HG02610 (cell line): ENCODE measurements at regions not wholly inside any gene's neighbourhood (a gene's known extent, or its start where the extent isn't known, plus 50 kb on each side); places are given as distances from the start of the nearest gene placed in this dataset.
"Not testable (repeated sequence)": the region's sequence is repeated elsewhere in the genome, so short reads cannot be mapped to it uniquely, and the experiment has no call there.

Source experiments
- ATAC-seq: cut with Tn5 transposase; IDR thresholded peaks from one replicate; pipeline ENCODE4 v1.9.1; 2021; ENCODE audit warnings: mild to moderate bottlenecking, moderate library complexity; ENCODE audit not compliant: unreplicated experiment

DNA sequence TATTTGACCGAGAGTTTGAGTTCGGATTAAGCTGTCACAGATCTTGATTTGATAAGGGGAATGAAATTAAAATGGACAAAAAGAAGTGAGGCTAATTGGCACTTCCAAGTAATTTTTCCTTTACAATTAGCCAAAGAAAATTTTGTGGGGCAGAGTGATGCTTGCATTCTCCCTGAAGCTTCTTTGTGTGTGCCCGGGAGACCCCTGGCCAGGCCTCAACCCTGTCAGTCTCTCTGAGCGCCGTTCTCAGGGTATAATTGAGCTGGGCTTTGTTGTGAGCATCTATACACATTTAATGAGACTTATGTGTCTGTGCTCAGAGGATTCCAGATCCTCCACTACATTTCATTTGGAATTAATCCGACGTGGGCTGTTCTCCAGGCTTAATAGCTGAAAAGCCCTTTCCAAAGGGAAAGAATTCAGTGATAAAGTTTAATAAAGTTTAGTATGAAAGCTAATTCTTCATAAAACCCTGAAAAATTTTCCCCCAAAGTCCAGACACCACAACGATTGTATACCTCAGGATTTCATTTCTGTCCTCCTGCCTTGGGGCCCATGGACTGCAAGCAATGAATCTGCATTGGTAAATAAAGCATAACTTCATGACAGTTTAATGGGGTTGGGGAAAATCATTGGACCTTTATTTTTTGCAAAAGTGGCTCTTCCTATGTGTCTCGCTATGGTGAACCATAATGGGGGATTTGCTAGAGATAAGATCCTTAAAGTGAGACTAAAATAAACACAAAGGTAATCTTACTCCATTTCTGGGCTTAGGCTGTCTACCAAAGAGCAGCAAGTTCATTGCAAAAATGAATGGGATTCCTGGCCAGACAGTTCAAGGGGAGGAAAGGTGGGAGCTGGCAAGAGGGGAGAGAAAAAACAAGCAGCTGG lies 292.6 kb downstream of the C12orf75 start:
- ATAC-seq: no peak

DNA sequence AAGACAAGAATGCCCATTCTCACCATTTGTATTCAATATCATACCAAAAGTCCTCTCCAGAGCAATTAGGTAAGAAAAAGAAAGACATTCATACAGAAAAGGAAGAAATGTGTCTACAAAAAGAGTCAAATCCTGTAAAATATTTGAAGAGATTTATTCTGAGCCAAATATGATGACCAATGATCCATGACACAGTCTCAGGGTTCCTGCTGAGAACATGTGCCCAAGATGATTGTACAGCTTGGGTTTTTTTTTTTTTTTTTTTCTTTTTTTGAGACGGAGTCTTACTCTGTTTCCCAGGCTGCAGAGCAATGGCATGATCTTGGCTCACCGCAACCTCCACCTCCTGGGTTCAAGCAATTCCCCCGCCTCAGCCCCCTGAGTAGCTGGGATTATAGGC lies 296.2 kb downstream of the C12orf75 start:
- ATAC-seq: no peak

DNA sequence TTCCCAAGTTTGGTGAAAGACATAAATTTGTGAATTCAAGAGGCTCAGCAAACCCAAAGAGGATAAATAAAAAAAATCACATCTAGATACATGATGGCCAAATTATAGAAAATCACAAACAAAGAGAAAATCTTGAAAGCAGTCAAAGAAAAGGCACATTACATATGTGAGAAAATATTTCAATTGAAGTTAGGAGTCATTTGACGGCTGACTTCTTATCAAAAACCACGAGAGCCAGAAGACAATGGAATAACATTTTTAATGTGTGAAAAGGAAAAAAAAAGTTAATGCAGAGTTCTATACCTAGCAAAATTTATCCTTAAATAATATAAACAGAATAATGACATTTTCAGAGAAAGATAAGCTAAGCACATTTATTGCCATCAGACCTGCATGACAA lies 307.0 kb downstream of the C12orf75 start:
- no peak for ATAC-seq

DNA sequence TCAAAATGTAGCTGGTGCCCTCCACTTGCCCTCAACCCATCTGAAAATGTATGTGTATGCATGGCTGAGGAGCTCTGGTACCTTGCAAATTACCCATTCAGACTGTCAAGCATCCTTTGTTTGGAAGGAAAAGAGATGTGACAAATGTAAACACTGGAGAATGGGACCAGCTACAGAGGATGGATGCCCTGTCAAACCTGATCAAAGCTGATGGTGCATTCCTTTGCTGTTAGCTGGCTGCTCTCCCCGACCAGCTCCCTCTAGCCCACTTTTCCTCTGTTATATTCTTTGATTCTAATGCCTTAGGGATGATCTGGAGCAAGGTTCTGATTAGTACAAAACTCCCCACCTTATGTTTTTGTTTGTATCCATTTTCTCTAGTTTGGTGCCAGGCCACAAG lies 310.3 kb downstream of the C12orf75 start:
- ATAC-seq: no peak

DNA sequence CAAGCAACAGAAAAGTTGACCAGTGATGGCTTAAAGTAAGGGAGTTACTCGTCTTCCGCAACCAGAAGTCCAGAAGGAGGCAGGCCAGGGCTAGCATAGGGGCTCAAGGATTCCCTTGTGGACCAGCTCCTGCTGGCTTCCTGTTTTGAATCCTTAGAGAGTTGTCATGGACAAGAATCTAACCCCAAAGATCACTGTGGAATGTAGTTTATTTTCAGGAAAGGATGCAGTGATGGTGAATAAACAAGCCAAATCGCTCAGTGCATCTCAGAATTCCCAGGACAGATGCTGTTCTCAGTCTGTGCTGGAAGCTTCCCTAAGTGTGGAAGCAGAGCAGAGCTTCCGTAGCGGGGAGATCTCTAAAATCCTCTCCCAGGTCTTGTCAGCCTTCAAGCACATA lies 311.3 kb downstream of the C12orf75 start:
- no peak for ATAC-seq

DNA sequence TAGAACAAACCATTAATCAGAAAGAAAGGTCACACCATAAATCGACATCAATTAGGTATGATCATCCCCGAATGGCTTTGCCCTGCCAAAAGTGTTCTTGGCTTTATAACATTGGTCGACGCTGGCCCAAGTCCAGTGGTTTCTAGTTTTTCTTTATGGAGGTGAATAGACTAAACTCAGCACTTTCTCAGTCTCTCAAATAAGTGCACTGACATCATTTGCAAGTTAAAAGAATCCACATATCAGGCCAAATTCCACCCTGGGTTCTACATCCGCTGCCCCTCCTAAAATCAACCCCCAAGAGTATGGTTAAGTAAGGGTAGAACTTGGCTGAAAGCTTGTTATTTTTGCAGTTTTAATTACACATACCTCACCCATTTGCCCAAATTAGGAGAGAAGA lies 314.3 kb downstream of the C12orf75 start:
- ATAC-seq: no peak

DNA sequence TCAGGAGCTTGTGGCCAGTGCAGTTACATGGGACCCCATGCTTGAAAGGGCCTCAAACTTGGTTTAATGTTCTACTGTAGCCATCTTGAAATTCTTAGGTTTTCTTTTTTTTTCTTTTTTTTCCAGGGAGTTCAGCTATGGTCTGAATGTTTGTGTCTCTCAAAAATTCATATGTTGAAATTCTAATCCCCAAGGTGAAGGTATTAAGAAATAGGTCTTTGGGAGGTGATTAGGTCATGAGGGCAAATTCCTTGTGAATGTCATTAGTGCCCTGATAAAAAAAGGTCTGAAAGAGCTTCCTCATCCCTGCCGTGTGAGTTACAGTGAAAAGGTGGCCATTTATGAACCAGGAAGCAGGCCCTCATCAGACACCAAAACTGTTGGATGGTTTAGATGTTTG lies 324.1 kb downstream of the C12orf75 start:
- no peak for ATAC-seq

DNA sequence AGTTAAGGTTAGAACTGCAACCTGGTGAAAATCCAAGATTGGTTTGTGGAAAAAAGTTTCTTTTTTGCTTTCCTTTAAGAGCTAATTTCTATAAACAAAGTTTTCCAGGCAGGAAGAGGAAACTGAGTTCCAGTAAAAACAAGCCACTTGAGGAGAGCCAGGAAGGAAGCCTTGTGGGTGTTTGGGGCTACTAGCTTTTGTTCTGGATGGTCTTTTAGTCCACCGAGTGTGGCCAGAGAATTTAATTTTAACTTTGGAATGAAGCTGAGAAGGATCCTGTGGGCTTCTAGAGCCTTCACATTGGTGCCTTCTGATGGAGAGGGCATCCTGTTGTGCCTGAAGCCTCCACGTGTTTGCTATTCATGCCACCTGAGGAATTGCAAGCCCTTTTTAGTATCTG lies 327.9 kb downstream of the C12orf75 start:
- ATAC-seq: no peak

DNA sequence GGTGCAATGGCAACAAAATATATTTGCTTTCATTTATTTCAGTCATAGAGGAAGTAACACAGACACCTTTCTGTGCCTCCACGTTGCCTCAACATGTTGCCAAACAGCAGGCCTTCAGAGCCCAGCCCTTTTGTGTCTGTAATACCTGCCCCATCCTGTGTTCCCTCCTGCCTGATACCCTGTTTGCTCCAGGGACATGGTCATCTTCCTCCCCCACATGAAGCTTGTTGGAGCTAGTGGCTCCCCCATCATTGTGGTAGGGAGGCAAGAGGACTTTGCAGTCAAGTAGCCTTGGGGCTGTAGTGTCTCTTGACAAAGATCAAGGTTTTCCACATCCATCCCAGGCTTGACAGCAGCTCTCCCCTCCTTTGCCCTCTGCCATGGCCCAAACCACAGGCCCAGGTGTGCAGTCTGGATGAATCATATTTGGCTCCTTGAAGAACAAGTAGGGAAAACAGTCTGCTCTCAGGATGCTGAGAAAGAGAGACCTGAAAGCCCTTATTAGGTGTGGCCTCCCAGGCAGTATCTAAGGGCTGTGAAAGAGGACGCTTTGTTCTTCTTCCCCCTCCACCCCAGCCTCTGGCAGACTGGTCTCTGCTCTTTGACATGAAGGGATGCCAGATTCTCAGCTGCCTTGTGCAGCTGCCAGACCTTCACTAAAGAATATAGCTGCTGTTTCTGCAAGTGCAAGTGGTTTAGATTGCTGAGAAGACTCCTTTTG lies 329.0 kb downstream of the C12orf75 start:
- ATAC-seq: no peak

DNA sequence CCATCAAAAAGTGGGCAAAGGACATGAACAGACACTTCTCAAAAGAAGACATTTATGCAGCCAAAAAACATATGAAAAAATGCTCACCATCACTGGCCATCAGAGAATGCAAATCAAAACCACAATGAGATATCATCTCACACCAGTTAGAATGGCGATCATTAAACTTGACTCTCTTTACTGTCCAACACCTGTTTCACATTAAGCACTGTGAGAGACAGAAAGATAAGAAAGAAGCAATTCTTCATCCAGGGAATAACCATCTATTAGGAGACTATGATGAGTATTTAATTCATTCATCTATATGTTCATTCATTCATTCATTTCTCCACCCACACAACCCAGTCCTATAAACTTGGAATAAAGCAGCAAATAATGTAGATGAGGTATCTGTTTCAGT lies 334.3 kb downstream of the C12orf75 start:
- not testable (repeated sequence) for ATAC-seq

DNA sequence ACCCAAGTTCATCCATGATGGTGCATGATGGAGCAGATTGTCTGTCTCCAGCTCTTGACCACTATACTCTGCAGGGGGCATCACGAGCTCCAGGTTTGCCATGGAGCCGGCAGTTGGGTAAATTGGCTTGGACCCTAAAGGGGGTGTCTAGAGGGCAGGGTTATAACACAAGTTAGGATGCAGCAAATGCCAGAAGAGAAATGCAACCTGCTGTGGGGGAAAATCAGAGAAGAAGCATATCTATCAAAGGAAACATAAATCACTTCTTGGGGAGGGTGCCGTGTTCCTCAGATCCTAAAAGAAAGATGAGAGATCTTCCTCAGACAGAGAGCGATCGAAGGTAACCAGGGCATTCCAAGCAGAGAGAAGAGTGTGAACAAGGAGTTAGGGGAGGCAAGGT lies 334.9 kb downstream of the C12orf75 start:
- no peak for ATAC-seq

DNA sequence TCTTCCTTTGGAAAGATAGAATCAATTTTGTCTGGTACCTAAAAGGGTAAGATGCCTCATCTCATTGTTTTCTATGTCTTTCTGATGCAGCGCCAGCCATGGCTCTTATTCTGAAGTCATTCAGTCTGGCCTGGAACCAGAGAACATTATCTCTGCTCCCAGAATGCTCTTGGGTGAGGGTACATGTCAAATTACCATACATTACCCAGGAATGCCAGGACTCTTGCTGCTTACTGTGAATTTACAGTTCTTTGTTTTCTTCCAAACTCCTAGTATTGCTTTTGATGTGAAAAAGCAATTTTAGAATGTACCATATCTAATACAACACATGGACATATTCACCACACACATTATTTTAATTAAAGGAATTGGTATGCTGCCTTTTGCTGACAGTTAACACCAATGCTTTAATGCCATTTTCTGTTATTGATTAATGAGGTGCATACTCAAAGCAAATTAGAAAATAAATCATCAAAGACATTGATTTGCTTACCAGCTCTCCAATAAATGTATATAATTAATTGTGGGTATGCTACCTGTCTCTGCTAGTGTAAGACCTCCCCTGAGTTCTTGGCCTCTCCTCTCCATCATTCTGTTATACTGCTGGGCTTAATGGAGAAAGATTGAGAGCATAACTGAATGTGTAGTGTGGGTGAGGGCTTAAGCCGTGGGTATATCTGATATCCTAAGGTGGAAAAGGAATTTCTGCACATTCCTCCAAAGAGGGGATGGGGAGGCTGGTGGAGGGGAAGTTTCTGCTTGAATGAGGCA lies 337.7 kb downstream of the C12orf75 start:
- no peak for ATAC-seq

DNA sequence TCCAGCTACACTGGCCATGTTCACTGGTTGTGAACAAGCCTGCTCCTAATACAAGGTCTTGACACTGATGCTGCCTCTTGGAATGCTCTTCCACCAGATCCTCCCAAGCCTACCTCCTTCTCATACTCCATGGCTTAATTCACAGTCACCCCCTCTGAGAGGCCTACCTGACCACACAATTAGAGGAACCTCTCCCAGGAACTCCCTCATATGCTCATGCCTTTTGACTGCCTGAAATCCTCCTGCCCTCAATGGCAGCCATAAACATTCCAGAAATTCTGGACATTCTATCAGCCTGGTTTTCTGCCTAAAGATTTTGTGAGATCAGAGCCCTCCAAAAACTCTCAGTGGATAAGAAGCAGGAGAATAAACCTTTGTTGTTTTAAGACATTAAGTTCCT lies 340.2 kb downstream of the C12orf75 start:
- no peak for ATAC-seq

DNA sequence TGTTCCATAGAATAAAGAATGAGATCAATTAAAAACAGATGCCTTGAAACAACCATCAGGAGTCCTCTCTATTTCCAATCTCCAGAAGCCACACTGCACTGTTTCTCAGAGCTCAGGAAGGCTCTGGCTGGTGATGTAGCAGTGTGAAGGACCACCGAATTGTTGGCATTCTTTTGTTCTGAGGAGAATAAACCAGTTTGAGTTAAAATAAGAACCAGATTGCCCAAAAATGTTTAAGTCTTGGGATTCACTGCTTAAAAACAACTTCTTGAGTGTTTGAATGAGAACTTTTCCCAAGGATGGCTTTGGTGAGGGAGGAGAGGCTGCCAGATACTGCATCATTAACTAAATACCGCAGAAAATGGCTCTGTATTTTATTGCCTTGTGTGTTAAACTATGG lies 341.2 kb downstream of the C12orf75 start:
- ATAC-seq: no peak

DNA sequence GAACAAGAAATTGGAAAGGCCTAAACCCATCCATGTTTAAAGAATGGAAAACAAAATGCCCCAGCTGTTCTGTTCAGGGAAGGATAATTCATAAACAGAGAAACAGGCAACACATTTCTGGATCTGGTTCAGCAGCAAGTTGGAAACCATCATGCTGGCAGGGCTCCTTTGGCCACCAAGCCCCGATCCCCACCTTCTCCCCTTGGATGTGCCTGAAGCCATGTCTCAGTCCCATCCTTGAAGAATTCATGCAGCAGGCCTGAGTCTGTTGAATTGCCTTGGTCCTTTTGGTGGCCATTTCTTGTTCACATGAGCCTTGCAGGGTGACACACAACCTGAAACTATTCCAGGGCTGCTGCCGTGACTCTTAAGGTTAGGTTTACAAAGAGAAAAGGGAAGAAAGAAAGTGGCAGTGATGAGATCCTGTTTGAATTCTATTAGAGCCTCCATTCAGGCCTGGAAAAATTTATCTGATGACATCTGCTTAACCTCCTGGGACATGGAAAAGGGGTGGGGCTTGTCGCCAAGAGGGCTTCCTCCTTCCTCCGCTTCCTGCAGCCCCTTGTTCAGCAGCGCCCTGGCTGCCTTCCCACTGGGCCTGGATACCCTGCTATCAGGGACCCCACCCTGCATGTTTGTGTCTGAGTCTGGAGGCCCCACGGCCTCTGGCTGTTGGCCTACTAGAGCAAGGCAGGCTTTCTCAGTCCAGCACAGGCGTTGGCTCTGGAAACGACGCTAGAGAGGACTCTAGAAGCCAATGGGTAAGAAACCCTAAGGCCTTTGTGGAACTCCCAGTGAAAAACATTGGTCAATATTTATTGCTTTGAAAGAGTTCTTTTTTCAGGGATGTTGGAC lies 341.9 kb downstream of the C12orf75 start:
- no peak for ATAC-seq

DNA sequence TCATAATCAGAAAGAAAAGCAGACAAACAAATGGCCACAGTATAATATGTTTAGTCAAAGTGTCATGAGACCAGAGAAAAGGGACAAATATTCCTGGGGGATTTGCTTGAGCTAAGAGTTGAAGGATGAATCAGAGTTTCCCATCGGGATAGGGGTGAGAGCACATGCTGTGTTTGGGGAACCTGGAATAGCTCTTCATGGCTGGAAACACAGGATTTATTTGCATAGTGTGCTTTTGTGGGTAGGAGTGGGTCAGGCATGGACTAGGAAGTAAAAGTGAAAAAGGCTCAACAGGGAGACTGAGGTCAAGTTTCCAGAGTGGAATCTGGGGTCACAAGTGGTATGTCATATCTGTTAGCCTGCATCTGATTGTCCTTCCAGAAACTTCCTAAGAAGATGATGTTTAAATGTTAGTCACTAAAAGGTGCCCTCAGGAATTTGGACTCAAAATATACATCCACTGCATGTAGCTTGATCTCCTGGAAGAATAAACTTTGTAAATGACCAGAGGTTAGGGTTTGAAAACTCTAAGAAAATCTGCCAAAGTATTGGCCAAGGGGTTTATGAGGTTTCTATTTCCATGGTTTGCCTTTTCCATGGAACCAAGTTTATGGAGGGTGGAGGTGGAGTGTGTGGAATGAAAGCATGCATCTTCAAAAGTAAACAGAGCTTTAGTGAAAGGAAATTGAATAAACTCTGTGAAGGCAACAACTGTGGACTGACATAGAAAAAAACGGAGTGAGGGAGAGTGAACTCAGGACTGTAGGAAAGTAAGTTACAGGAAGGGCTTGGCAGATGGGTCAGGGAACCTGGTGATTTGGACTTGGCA lies 344.6 kb downstream of the C12orf75 start:
- no peak for ATAC-seq

DNA sequence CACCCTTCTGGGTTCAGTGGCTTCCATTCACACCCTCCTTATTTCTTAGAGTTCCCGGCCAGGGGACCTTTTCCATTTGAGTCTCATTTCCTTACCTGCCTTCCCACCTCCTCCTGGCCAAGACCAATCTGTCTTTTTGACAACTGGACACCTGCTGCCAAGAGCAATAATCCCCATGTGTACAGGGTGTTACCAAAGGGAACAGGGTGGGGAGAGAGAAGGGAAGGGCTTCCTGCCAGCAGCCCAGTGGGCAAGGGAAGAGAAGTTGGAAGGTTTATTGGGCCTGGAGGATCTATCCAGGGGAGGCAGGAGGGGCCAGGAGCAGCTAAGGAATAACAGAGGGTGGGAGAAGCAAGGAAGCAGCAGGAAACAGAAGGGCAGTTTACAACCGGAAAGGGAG lies 346.2 kb downstream of the C12orf75 start:
- no peak for ATAC-seq

DNA sequence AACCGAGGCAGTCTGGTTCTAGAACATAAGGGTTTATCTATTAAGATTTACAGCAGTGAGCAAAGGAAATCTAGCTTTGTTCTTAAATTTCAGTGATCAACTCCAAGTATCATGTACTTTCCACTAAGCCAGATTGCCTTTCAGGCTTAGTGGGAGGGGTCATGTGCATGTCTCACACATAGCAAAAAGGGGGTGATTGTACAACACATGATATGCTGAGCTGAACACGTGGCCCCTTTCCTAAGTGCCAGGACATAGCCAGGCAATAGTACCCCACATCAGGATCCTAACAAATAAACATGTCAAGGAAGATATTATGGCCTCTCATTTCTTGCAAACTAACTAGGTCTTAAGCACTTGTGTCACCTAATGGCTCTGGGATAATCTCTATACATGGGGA lies 347.2 kb downstream of the C12orf75 start:
- no peak for ATAC-seq

DNA sequence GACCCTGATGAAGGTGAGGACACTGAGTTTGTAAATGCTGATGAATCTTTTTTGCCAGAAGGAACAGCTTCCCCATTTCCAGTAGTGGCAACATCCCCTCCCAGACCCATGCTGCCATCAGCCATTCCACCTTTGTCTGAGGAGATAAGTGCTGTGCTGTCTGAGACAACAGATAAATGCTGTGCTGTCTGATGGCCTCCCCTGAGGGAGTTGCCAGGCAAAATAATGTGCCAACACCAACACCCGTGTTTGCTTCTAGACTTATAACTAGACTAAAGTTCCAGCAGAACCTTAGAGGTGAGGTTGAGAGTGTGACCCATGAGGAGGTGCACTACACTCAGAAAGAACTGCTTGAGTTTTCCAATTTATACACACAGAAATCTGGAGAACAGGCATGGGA lies 349.5 kb downstream of the C12orf75 start:
- no peak for ATAC-seq

DNA sequence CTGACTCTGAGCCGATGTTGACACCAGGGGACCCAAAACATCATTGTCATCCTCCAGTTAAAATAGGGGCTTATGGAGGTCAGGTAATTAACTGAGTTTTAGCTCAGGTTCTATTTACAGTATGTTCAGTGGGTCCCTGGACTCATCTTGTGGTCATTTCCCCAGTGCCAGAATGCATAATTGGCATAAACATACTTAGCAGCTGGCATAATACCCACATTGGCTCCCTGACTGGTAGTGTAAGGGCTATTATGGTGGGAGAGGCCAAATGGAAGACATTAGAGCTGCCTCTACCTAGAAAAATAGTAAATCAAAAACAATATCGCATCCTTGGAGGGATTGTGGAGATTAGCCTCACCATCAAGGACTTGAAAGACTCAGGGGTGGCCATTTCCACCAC lies 350.9 kb downstream of the C12orf75 start:
- no peak for ATAC-seq
